Mesendoderm (in vitro differentiated cells): ENCODE measurements at regions not wholly inside any gene's neighbourhood (a gene's known extent, or its start where the extent isn't known, plus 50 kb on each side); places are given as distances from the start of the nearest gene placed in this dataset.
A peak's percentile ranks its signal among the peaks of the same experiment; 100 is the strongest.

Source experiments
- DNase-seq: peaks from one replicate; pipeline ENCODE4 v3.0.0; 2013
- H2AK5ac ChIP-seq: 2 replicates; pipeline ENCODE4 v1.6.1; 2013; ENCODE audit warnings: low read length, inconsistent platforms
- H2BK120ac ChIP-seq: 2 replicates; pipeline ENCODE4 v1.6.1; 2013; ENCODE audit warnings: low read depth, mild to moderate bottlenecking, low read length, moderate library complexity, mixed read lengths
- H2BK15ac ChIP-seq: replicated peaks from 2 replicates; pipeline ENCODE4 v1.6.1; 2013; ENCODE audit warnings: low read depth, mild to moderate bottlenecking, moderate library complexity
- H2BK5ac ChIP-seq: 2 replicates; pipeline ENCODE4 v1.6.1; 2013; ENCODE audit warnings: low read length, inconsistent platforms
- H3K18ac ChIP-seq: 2 replicates; pipeline ENCODE4 v1.6.1; 2013; ENCODE audit warnings: mild to moderate bottlenecking, low read length, mixed read lengths
- H3K23ac ChIP-seq: one replicate; pipeline ENCODE4 v1.6.1; 2013; ENCODE audit warnings: low read length
- H3K27ac ChIP-seq: 2 replicates; pipeline ENCODE4 v1.5.1; 2013; ENCODE audit warnings: low read depth, mild to moderate bottlenecking, inconsistent platforms, low read length, moderate library complexity
- H3K27me3 ChIP-seq: 2 replicates; pipeline ENCODE4 v1.6.1; 2013; ENCODE audit warnings: low read length, control low read depth, mild to moderate bottlenecking, inconsistent platforms; ENCODE audit not compliant: insufficient read depth, poor library complexity
- H3K36me3 ChIP-seq: 2 replicates; pipeline ENCODE4 v1.6.1; 2013; ENCODE audit warnings: low read length, inconsistent platforms; ENCODE audit not compliant: control insufficient read depth, insufficient read depth
- H3K4ac ChIP-seq: one replicate; pipeline ENCODE4 v1.6.1; 2013; ENCODE audit warnings: low read depth, mild to moderate bottlenecking, low read length, moderate library complexity
- H3K4me1 ChIP-seq: 2 replicates; pipeline ENCODE4 v1.6.1; 2013; ENCODE audit warnings: low read depth, low read length, inconsistent platforms; ENCODE audit not compliant: control insufficient read depth
- H3K4me2 ChIP-seq: 2 replicates; pipeline ENCODE4 v1.6.1; 2013; ENCODE audit warnings: low read length
- H3K4me3 ChIP-seq: 2 replicates; pipeline ENCODE4 v1.5.1; 2013; ENCODE audit warnings: mild to moderate bottlenecking, low read length
- H3K56ac ChIP-seq: one replicate; pipeline ENCODE4 v1.6.1; 2013; ENCODE audit warnings: low read length
- H3K79me1 ChIP-seq: 2 replicates; pipeline ENCODE4 v1.6.1; 2013; ENCODE audit warnings: low read length, inconsistent platforms
- H3K79me2 ChIP-seq: 2 replicates; pipeline ENCODE4 v1.6.1; 2013; ENCODE audit warnings: mild to moderate bottlenecking, low read length; ENCODE audit not compliant: control insufficient read depth, insufficient read depth
- H3K9ac ChIP-seq: 2 replicates; pipeline ENCODE4 v1.6.1; 2013; ENCODE audit warnings: low read length, inconsistent platforms
- H4K5ac ChIP-seq: one replicate; pipeline ENCODE4 v1.6.1; 2013; ENCODE audit warnings: low read length
- H4K8ac ChIP-seq: one replicate; pipeline ENCODE4 v1.6.1; 2013; ENCODE audit warnings: low read depth, mild to moderate bottlenecking, control low read depth, low read length, moderate library complexity
- WGBS: extraction: QIAGEN DNeasy Blood & Tissue Kit; methylation state at CpG from one replicate; pipeline ENCODE4 v1.1.7; 2013; ENCODE audit warnings: low lambda C conversion rate, missing lambda C conversion rate; ENCODE audit not compliant: insufficient coverage; ENCODE audit errors: extremely low coverage; 5-methylcytosine and 5-hydroxymethylcytosine counted together

DNA sequence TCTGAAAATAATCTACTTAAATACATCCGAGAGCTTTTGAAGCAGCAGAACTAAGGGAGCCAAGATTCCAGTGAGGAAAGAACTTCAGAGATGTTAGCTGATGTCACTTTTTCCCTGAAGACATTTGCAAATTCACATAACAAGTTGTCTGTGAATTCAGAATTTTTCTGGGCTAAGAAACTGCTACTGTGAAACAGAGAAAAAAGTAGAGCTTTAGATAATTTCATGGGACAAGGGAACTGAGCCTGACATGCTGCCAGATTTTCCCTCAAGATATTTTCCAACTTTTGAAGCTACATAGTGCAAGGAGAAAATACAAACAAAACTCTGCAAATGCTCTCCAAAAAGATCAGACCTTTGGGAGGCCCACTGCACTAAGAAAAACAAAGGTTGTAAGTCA is 484.2 kb downstream of the ANKRD7 start:
- WGBS: no CpG with 5 or more reads among the region's 1 CpG
- Histone ChIP-seq H2BK15ac (no peak overlapping the region), H3K4me2 (no peak overlapping the region), H2BK120ac (no peak overlapping the region), H4K5ac (no peak overlapping the region), H3K79me2 (no peaks in the 10 kb centered on the region), H4K8ac (no peak overlapping the region), H2AK5ac (no peak overlapping the region), H3K9ac (no peak overlapping the region), H3K4ac (no peak overlapping the region), H2BK5ac (no peak overlapping the region), H3K36me3 (no peaks in the 10 kb centered on the region), H3K18ac (no peak overlapping the region), H3K27ac (no peak overlapping the region), H3K27me3 (no peaks in the 10 kb centered on the region), H3K79me1 (no peaks in the 10 kb centered on the region), H3K23ac (no peak overlapping the region), H3K56ac (no peak overlapping the region), H3K4me3 (no peak overlapping the region), H3K4me1 (no peaks in the 10 kb centered on the region)
- peak; percentile 18 for DNase-seq

GRCh38 chr7:118711688-118712087 is 487.2 kb downstream of the ANKRD7 start:
- Histone ChIP-seq H3K4ac (no peak overlapping the region), H3K79me1 (no peaks in the 10 kb centered on the region), H3K27ac (no peak overlapping the region), H2AK5ac (no peak overlapping the region), H3K4me1 (no peaks in the 10 kb centered on the region), H3K18ac (no peak overlapping the region), H3K9ac (no peak overlapping the region), H3K36me3 (no peaks in the 10 kb centered on the region), H3K23ac (no peak overlapping the region), H2BK15ac (no peak overlapping the region), H3K4me3 (no peak overlapping the region), H3K27me3 (no peaks in the 10 kb centered on the region), H3K79me2 (no peaks in the 10 kb centered on the region), H3K56ac (no peak overlapping the region), H4K8ac (no peak overlapping the region), H2BK120ac (no peak overlapping the region), H3K4me2 (no peak overlapping the region), H2BK5ac (no peak overlapping the region), H4K5ac (no peak overlapping the region)
- no peak for DNase-seq

DNA sequence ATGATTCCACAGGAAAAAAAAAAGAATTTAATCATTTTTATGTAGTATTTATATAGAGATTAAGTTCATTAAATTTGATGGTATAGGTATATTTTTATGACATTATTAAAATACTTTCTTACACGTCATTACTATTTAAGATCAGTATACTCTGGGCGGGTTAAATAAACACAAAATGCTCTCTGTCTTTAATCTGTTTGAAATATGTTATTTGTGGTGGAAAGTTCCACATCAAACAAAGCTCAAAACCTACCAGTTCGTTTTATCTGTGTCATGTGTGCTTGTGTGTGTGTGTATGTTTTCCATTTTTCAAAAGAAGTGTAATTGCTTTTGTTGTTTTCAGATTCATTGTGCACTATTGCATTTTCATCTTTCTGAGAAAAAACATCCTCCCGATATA is 488.5 kb downstream of the ANKRD7 start:
- no peak overlapping the region for H2AK5ac ChIP-seq
- H3K9ac ChIP-seq: no peak overlapping the region
- H3K27me3 ChIP-seq: no peaks in the 10 kb centered on the region
- no peaks in the 10 kb centered on the region for H3K4me1 ChIP-seq
- no peak overlapping the region for H3K4me2 ChIP-seq
- DNase-seq: no peak
- no peak overlapping the region for H3K4ac ChIP-seq
- H2BK15ac ChIP-seq: no peak overlapping the region
- H2BK120ac ChIP-seq: no peak overlapping the region
- H4K8ac ChIP-seq: no peak overlapping the region
- H3K79me1 ChIP-seq: no peaks in the 10 kb centered on the region
- H3K27ac ChIP-seq: no peak overlapping the region
- WGBS: no CpG with 5 or more reads among the region's 4 CpGs
- no peak overlapping the region for H2BK5ac ChIP-seq
- no peak overlapping the region for H3K23ac ChIP-seq
- no peaks in the 10 kb centered on the region for H3K36me3 ChIP-seq
- H4K5ac ChIP-seq: no peak overlapping the region
- H3K4me3 ChIP-seq: no peak overlapping the region
- H3K18ac ChIP-seq: no peak overlapping the region
- H3K56ac ChIP-seq: no peak overlapping the region
- no peaks in the 10 kb centered on the region for H3K79me2 ChIP-seq

DNA sequence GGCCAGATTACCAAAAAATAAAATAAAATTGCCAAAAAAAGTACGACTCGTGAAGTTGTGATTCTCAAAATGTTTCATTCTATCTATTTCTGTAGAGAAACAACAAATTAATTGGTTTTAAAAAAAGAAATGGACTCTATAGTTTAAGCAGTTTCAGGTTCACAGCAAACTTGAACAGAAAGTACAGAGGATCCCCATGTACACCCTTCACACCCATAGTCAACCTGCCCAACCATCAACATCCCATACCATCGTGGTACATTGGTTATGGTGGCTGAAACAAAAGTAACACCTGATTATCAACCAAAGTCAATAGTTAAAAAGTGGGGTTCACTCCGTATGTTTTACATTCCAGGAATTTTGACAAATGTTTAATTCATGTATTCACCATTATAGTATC is 496.1 kb downstream of the ANKRD7 start:
- no peak overlapping the region for H3K9ac ChIP-seq
- H3K4me1 ChIP-seq: no peaks in the 10 kb centered on the region
- H3K23ac ChIP-seq: no peak overlapping the region
- H3K4ac ChIP-seq: no peak overlapping the region
- H2BK15ac ChIP-seq: no peak overlapping the region
- H3K4me3 ChIP-seq: no peak overlapping the region
- WGBS: no CpG with 5 or more reads among the region's 4 CpGs
- H3K27ac ChIP-seq: no peak overlapping the region
- no peak overlapping the region for H2AK5ac ChIP-seq
- no peak overlapping the region for H2BK5ac ChIP-seq
- no peaks in the 10 kb centered on the region for H3K79me1 ChIP-seq
- no peak overlapping the region for H2BK120ac ChIP-seq
- no peaks in the 10 kb centered on the region for H3K79me2 ChIP-seq
- no peak overlapping the region for H3K56ac ChIP-seq
- no peak overlapping the region for H3K4me2 ChIP-seq
- no peak for DNase-seq
- no peaks in the 10 kb centered on the region for H3K36me3 ChIP-seq
- H3K18ac ChIP-seq: no peak overlapping the region
- no peak overlapping the region for H4K5ac ChIP-seq
- no peak overlapping the region for H4K8ac ChIP-seq
- no peaks in the 10 kb centered on the region for H3K27me3 ChIP-seq

DNA sequence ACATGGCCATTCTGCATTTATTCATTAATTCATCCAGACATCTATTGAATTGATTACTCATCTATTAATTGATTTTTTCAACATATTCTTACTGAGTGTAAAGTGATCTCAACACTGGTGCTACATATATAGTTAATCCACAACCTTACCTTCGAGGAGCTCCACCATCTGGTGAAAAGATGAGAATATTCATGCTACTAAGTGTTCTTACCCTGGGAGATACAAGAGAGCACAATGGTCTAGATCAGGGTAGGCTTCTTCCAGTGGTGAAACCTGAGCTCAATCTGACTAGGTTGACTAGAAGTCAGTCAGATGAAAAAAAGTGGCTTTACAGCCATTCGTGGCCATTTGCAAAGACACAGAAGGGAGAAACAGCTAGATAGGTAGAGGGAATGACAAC is 507.4 kb downstream of the ANKRD7 start:
- Histone ChIP-seq H2BK120ac (no peak overlapping the region), H4K5ac (no peak overlapping the region), H2AK5ac (no peak overlapping the region), H4K8ac (no peak overlapping the region), H3K9ac (no peak overlapping the region), H3K23ac (no peak overlapping the region), H3K36me3 (no peaks in the 10 kb centered on the region), H2BK5ac (no peak overlapping the region), H3K79me2 (no peaks in the 10 kb centered on the region), H3K18ac (no peak overlapping the region), H2BK15ac (no peak overlapping the region), H3K27ac (no peak overlapping the region), H3K4ac (no peak overlapping the region), H3K4me3 (no peak overlapping the region), H3K4me2 (no peak overlapping the region), H3K4me1 (no peaks in the 10 kb centered on the region), H3K56ac (no peak overlapping the region), H3K27me3 (no peaks in the 10 kb centered on the region), H3K79me1 (no peaks in the 10 kb centered on the region)
- peak; percentile 77 for DNase-seq
- no CpG with 5 or more reads among the region's 2 CpGs for WGBS

DNA sequence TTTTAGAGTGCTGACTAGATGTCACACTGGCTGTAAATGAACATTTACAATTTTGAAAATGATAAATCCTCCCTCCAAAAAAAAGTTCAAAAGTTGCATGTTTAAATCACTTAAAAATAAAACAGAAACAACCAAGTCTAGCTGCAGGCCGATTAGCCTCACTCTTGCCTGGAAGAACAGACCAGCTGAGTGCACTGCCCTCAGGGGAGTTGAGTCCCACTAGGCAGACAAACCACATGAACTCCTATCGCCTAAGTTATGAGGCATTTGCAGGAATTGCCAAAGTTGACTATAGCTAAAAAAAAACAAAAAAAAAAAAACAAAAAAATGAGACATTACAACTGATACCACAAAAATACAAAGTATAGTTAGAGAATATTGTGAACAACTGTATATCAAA is 510.0 kb downstream of the ANKRD7 start:
- Histone ChIP-seq H3K9ac (no peak overlapping the region), H3K36me3 (no peaks in the 10 kb centered on the region), H3K27ac (no peak overlapping the region), H3K79me2 (no peaks in the 10 kb centered on the region), H3K27me3 (no peaks in the 10 kb centered on the region), H3K79me1 (no peaks in the 10 kb centered on the region), H3K4me1 (no peaks in the 10 kb centered on the region), H3K23ac (no peak overlapping the region), H2BK5ac (no peak overlapping the region), H2BK15ac (no peak overlapping the region), H3K18ac (no peak overlapping the region), H3K4ac (no peak overlapping the region), H2AK5ac (no peak overlapping the region), H4K5ac (no peak overlapping the region), H3K56ac (no peak overlapping the region), H2BK120ac (no peak overlapping the region), H4K8ac (no peak overlapping the region), H3K4me2 (no peak overlapping the region), H3K4me3 (no peak overlapping the region)
- DNase-seq: no peak
- no CpG with 5 or more reads among the region's 2 CpGs for WGBS
